HUES48 (cell line): ENCODE measurements at regions not wholly inside any gene's neighbourhood (a gene's known extent, or its start where the extent isn't known, plus 50 kb on each side); places are given as distances from the start of the nearest gene placed in this dataset.

Experiments used
- H3K27ac ChIP-seq: one replicate; pipeline ENCODE4 v1.7.0; 2013; ENCODE audit warnings: low read depth, low read length, inconsistent platforms
- H3K27me3 ChIP-seq: 2 replicates; pipeline ENCODE4 v1.6.1; 2013; ENCODE audit warnings: mild to moderate bottlenecking, low read length; ENCODE audit not compliant: control insufficient read depth, insufficient read depth
- H3K36me3 ChIP-seq: 2 replicates; pipeline ENCODE4 v1.6.1; 2013; ENCODE audit warnings: low read length; ENCODE audit not compliant: control insufficient read depth, insufficient read depth
- H3K4me1 ChIP-seq: 2 replicates; pipeline ENCODE4 v1.6.1; 2013; ENCODE audit warnings: mild to moderate bottlenecking, low read length; ENCODE audit not compliant: control insufficient read depth, insufficient read depth
- H3K4me3 ChIP-seq: 2 replicates; pipeline ENCODE4 v1.5.1; 2013; ENCODE audit warnings: mild to moderate bottlenecking, low read depth, low read length
- H3K9ac ChIP-seq: 2 replicates; pipeline ENCODE4 v1.6.1; 2013; ENCODE audit warnings: mild to moderate bottlenecking, low read depth, low read length, moderate library complexity
- H3K9me3 ChIP-seq: 2 replicates; pipeline ENCODE4 v1.6.1; 2013; ENCODE audit warnings: low read length; ENCODE audit not compliant: control insufficient read depth, insufficient read depth

GRCh38 chr7:68488341-68489060 lies 1109.8 kb upstream of the AUTS2 start:
- Histone ChIP-seq H3K27me3 (no peaks in the 10 kb centered on the region), H3K9ac (no peak overlapping the region), H3K4me1 (no peaks in the 10 kb centered on the region), H3K27ac (no peak overlapping the region), H3K4me3 (no peak overlapping the region), H3K9me3 (no peaks in the 10 kb centered on the region), H3K36me3 (no peaks in the 10 kb centered on the region)

GRCh38 chr7:68491523-68492358 lies 1106.5 kb upstream of the AUTS2 start:
- no peaks in the 10 kb centered on the region for H3K27me3 ChIP-seq
- H3K4me1 ChIP-seq = no peaks in the 10 kb centered on the region
- no peak overlapping the region for H3K27ac ChIP-seq
- no peaks in the 10 kb centered on the region for H3K36me3 ChIP-seq
- H3K9ac ChIP-seq = no peak overlapping the region
- no peaks in the 10 kb centered on the region for H3K9me3 ChIP-seq
- no peak overlapping the region for H3K4me3 ChIP-seq

GRCh38 chr7:68492359-68492690 lies 1106.0 kb upstream of the AUTS2 start:
- no peaks in the 10 kb centered on the region for H3K4me1 ChIP-seq
- H3K4me3 ChIP-seq = no peak overlapping the region
- H3K9me3 ChIP-seq = no peaks in the 10 kb centered on the region
- H3K9ac ChIP-seq = no peak overlapping the region
- no peaks in the 10 kb centered on the region for H3K27me3 ChIP-seq
- no peak overlapping the region for H3K27ac ChIP-seq
- no peaks in the 10 kb centered on the region for H3K36me3 ChIP-seq

- Histone ChIP-seq H3K27ac (no peak overlapping the region), H3K4me3 (no peak overlapping the region), H3K36me3 (no peaks in the 10 kb centered on the region), H3K9me3 (peaks cover 3% of the 10 kb centered on the region; the same call in 1 of the 2 replicates), H3K27me3 (no peaks in the 10 kb centered on the region), H3K9ac (no peak overlapping the region), H3K4me1 (no peaks in the 10 kb centered on the region)
Measured at GRCh38 chr7:68503400-68503799, 1094.9 kb upstream of the AUTS2 start.

GRCh38 chr7:68504716-68505115 lies 1093.6 kb upstream of the AUTS2 start:
- Histone ChIP-seq H3K9me3 (0 out of 2 replicates have a peak, but pooled peaks cover 3% of the 10 kb centered on the region), H3K36me3 (no peaks in the 10 kb centered on the region), H3K9ac (no peak overlapping the region), H3K4me1 (no peaks in the 10 kb centered on the region), H3K4me3 (no peak overlapping the region), H3K27me3 (no peaks in the 10 kb centered on the region), H3K27ac (no peak overlapping the region)

- Histone ChIP-seq H3K9me3 (0 out of 2 replicates have a peak, but pooled peaks cover 3% of the 10 kb centered on the region), H3K27me3 (no peaks in the 10 kb centered on the region), H3K36me3 (no peaks in the 10 kb centered on the region), H3K27ac (no peak overlapping the region), H3K9ac (no peak overlapping the region), H3K4me1 (no peaks in the 10 kb centered on the region), H3K4me3 (no peak overlapping the region)
Measured at GRCh38 chr7:68505721-68506120, 1092.6 kb upstream of the AUTS2 start.

- H3K4me1 ChIP-seq = no peaks in the 10 kb centered on the region
- no peaks in the 10 kb centered on the region for H3K36me3 ChIP-seq
- H3K4me3 ChIP-seq = no peak overlapping the region
- H3K27me3 ChIP-seq = no peaks in the 10 kb centered on the region
- H3K9ac ChIP-seq = no peak overlapping the region
- H3K9me3 ChIP-seq = 0 out of 2 replicates have a peak, but pooled peaks cover 3% of the 10 kb centered on the region
- H3K27ac ChIP-seq = no peak overlapping the region
Measured at GRCh38 chr7:68507668-68508067, 1090.6 kb upstream of the AUTS2 start.

- Histone ChIP-seq H3K36me3 (no peaks in the 10 kb centered on the region), H3K4me1 (no peaks in the 10 kb centered on the region), H3K9me3 (no peaks in the 10 kb centered on the region), H3K4me3 (no peak overlapping the region), H3K27me3 (no peaks in the 10 kb centered on the region), H3K27ac (no peak overlapping the region), H3K9ac (no peak overlapping the region)
Measured at GRCh38 chr7:68509054-68509453, 1089.2 kb upstream of the AUTS2 start.

- no peaks in the 10 kb centered on the region for H3K27me3 ChIP-seq
- no peaks in the 10 kb centered on the region for H3K36me3 ChIP-seq
- no peak overlapping the region for H3K9ac ChIP-seq
- no peak overlapping the region for H3K27ac ChIP-seq
- H3K9me3 ChIP-seq = no peaks in the 10 kb centered on the region
- H3K4me3 ChIP-seq = no peak overlapping the region
- no peaks in the 10 kb centered on the region for H3K4me1 ChIP-seq
Measured at GRCh38 chr7:68509603-68510002, 1088.7 kb upstream of the AUTS2 start.

- H3K36me3 ChIP-seq = no peaks in the 10 kb centered on the region
- no peaks in the 10 kb centered on the region for H3K4me1 ChIP-seq
- no peak overlapping the region for H3K27ac ChIP-seq
- no peaks in the 10 kb centered on the region for H3K27me3 ChIP-seq
- no peaks in the 10 kb centered on the region for H3K9me3 ChIP-seq
- H3K9ac ChIP-seq = no peak overlapping the region
- no peak overlapping the region for H3K4me3 ChIP-seq
Measured at GRCh38 chr7:68511281-68511680, 1087.0 kb upstream of the AUTS2 start.

- Histone ChIP-seq H3K36me3 (no peaks in the 10 kb centered on the region), H3K27ac (no peak overlapping the region), H3K27me3 (no peaks in the 10 kb centered on the region), H3K9me3 (no peaks in the 10 kb centered on the region), H3K9ac (no peak overlapping the region), H3K4me1 (no peaks in the 10 kb centered on the region), H3K4me3 (no peak overlapping the region)
Measured at GRCh38 chr7:68512466-68512865, 1085.8 kb upstream of the AUTS2 start.
